ENCODE measurements at regions not wholly inside any gene's neighbourhood (a gene's known extent, or its start where the extent isn't known, plus 50 kb on each side); places are given as distances from the start of the nearest gene placed in this dataset.

- TF ChIP-seq E2F6 (IDR thresholded peaks at IDR 0.05; ENCODE audit: borderline replicate concordance, low read depth) (no peak), POLR2A (IDR thresholded peaks at IDR 0.05; ENCODE audit: low read length) (no peak), CTCF (IDR thresholded peaks at IDR 0.05) (no peak), USF2 (IDR thresholded peaks at IDR 0.05) (no peak), RAD21 (conservative IDR thresholded peaks at IDR 0.05 in 1 of 2, IDR thresholded peaks at IDR 0.05 in 1 of 2) (no peak), BHLHE40 (IDR thresholded peaks at IDR 0.05; ENCODE audit: low read depth, low read length) (no peak), JUN (IDR thresholded peaks at IDR 0.05) (no peak), CEBPB (IDR thresholded peaks at IDR 0.05) (no peak), CHD2 (IDR thresholded peaks at IDR 0.05; ENCODE audit: low read length, partially characterized antibody) (no peak), SMC3 (IDR thresholded peaks at IDR 0.05) (no peak), REST (IDR thresholded peaks at IDR 0.05) (no peak), HDAC2 (IDR thresholded peaks at IDR 0.05) (no peak), KDM1A (IDR thresholded peaks at IDR 0.05; ENCODE audit: low read depth) (no peak), CBX2 (IDR thresholded peaks at IDR 0.05; ENCODE audit: borderline replicate concordance, low read depth) (no peak)
Observed at GRCh38 chr4:77451530-77451929, 154.1 kb upstream of the CXCL13 start.
